PC-3 (cell line): ENCODE measurements at regions not wholly inside any gene's neighbourhood (a gene's known extent, or its start where the extent isn't known, plus 50 kb on each side); places are given as distances from the start of the nearest gene placed in this dataset.

Experiments
- ATAC-seq: fragments of 200-7000 bp; cut with Tn5 transposase; 2 replicates; pipeline ENCODE4 v1.9.1; 2020; ENCODE audit warnings: mild to moderate bottlenecking, moderate library complexity
- BruUV-seq: library from RNA; stranded (reverse); fragments of 400-500 nt; replicated peaks from 2 replicates; lab custom pipeline; 2021; lab: Mats Ljungman, UMichigan
- CTCF ChIA-PET: fragments of 300-600 bp; sonication (Branson Sonifier 250); formaldehyde crosslinking; loops from one replicate; lab custom pipeline; 2022; ENCODE audit warnings: antibody characterized with exemption; lab: Charles Lee
- POLR2A ChIA-PET: fragments of 300-600 bp; sonication (Branson Sonifier 250); formaldehyde crosslinking; loops from one replicate; lab custom pipeline; 2022; ENCODE audit warnings: antibody characterized with exemption; ENCODE audit not compliant: unreplicated experiment; lab: Charles Lee
- DNase-seq: peaks from one replicate; pipeline ENCODE4 v3.0.0-alpha.2; 2015
- H2AFZ ChIP-seq: fragments of 300-600 bp; sonication (generic); 2 replicates; pipeline ENCODE4 v1.6.0; 2016; ENCODE audit warnings: antibody characterized with exemption, low read length
- H3F3A ChIP-seq: fragments of 300-600 bp; sonication (generic); one replicate; pipeline ENCODE4 v1.6.0; 2017; ENCODE audit warnings: antibody characterized with exemption, low read length, control low read depth, mild to moderate bottlenecking; ENCODE audit not compliant: unreplicated experiment
- H3K27ac ChIP-seq: fragments of 300-600 bp; sonication (generic); 2 replicates; pipeline ENCODE4 v1.5.1; 2016; ENCODE audit warnings: mild to moderate bottlenecking, low read length
- H3K27me3 ChIP-seq: fragments of 300-600 bp; sonication (generic); 2 replicates; pipeline ENCODE4 v1.6.1; 2016; ENCODE audit warnings: low read length, mixed read lengths
- H3K36me3 ChIP-seq: fragments of 300-600 bp; sonication (generic); 2 replicates; pipeline ENCODE4 v1.6.1; 2016; ENCODE audit warnings: low read depth, mixed run types, low read length, mixed read lengths
- H3K4me1 ChIP-seq: fragments of 300-600 bp; sonication (generic); 2 replicates; pipeline ENCODE4 v1.5.1; 2016; ENCODE audit warnings: low read length; ENCODE audit not compliant: insufficient read depth
- H3K4me2 ChIP-seq: fragments of 300-600 bp; sonication (generic); 2 replicates; pipeline ENCODE4 v1.6.0; 2016; ENCODE audit warnings: low read length
- H3K4me3 ChIP-seq: fragments of 300-600 bp; sonication (generic); 2 replicates; pipeline ENCODE4 v1.5.1; 2016; ENCODE audit warnings: mild to moderate bottlenecking, low read length, mixed read lengths
- H3K79me2 ChIP-seq: fragments of 300-600 bp; sonication (generic); 2 replicates; pipeline ENCODE4 v1.6.1; 2017; ENCODE audit warnings: low read length, mixed read lengths
- H3K9ac ChIP-seq: fragments of 300-600 bp; sonication (generic); 2 replicates; pipeline ENCODE4 v1.6.0; 2016; ENCODE audit warnings: mild to moderate bottlenecking, low read length
- H3K9me2 ChIP-seq: fragments of 300-600 bp; sonication (generic); replicated peaks from 2 replicates; pipeline ENCODE4 v1.6.1; 2016; ENCODE audit warnings: mixed run types, low read length, mixed read lengths
- H3K9me3 ChIP-seq: fragments of 300-600 bp; sonication (generic); 2 replicates; pipeline ENCODE4 v1.6.1; 2016; ENCODE audit warnings: low read length, mixed read lengths
- H4K20me1 ChIP-seq: fragments of 300-600 bp; sonication (generic); 2 replicates; pipeline ENCODE4 v1.6.1; 2016; ENCODE audit warnings: low read length, mixed read lengths
- EZH2 ChIP-seq: fragments of 300-600 bp; sonication (generic); IDR thresholded peaks from one replicate; pipeline ENCODE4 v1.6.1; 2017; ENCODE audit warnings: antibody characterized with exemption, mild to moderate bottlenecking, low read length; ENCODE audit not compliant: unreplicated experiment
- EZH2phosphoT487 ChIP-seq: fragments of 300-600 bp; sonication (generic); IDR thresholded peaks from 2 replicates; pipeline ENCODE4 v1.6.1; 2018; ENCODE audit warnings: mild to moderate bottlenecking, antibody characterized with exemption, low read length, borderline replicate concordance
- intact Hi-C: fragments of 100-400 bp; cut with micrococcal nuclease; formaldehyde crosslinking; loops from 2 replicates; pipeline ENCODE4 v1.9.0; 2023
- TF ChIP-seq, protein P1 (sequence below): fragments of 300-600 bp; sonication (generic); conservative IDR thresholded peaks from 2 replicates; pipeline ENCODE4 v1.5.1; 2017; ENCODE audit warnings: antibody characterized with exemption, low read depth, mild to moderate bottlenecking, low read length

DNA sequence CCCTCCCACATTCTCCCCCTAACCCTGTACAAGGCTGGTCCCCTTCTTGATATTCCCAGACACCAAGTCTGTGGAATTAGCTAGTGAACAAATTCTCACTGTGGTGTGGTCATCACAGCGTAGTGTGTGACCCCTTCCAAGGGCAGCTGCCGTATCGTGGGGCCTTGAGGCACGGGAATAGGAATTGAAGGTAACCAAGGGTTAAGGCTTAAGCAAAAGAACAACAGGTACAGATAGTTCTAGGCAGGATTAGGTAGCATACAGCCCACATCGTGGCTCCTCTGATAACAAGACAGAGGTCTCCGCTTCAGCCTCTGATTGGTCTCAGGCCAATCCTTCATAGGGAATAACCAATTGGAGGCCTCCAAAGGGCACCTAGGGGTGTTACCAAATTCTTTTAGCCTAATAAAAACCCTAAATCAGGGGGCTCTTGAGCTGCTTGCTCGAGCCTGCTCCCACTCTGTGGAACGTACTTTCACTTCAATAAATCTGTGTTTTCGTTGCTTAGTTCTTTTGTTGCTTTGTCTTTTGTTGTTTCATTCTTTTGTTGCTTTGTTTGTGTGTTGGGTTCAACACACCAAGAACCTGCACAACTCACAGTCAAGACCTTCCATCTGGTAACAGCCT lies 64.7 kb downstream of the GPR6 start:
- ChIA-PET POLR2A (no interaction called here), CTCF (no interaction called here)
- TF ChIP-seq EZH2phosphoT487: no peak
- TF ChIP-seq, protein P1, sequence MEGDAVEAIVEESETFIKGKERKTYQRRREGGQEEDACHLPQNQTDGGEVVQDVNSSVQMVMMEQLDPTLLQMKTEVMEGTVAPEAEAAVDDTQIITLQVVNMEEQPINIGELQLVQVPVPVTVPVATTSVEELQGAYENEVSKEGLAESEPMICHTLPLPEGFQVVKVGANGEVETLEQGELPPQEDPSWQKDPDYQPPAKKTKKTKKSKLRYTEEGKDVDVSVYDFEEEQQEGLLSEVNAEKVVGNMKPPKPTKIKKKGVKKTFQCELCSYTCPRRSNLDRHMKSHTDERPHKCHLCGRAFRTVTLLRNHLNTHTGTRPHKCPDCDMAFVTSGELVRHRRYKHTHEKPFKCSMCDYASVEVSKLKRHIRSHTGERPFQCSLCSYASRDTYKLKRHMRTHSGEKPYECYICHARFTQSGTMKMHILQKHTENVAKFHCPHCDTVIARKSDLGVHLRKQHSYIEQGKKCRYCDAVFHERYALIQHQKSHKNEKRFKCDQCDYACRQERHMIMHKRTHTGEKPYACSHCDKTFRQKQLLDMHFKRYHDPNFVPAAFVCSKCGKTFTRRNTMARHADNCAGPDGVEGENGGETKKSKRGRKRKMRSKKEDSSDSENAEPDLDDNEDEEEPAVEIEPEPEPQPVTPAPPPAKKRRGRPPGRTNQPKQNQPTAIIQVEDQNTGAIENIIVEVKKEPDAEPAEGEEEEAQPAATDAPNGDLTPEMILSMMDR: no peak
- TF ChIP-seq EZH2: no peak
- H3K27ac ChIP-seq: no peak overlapping the region
- no peak overlapping the region for H2AFZ ChIP-seq
- no peaks in the 10 kb centered on the region; the same call in 1 of the 2 replicates for H3K36me3 ChIP-seq
- no peaks in the 10 kb centered on the region for H4K20me1 ChIP-seq
- H3K27me3 ChIP-seq: no peaks in the 10 kb centered on the region
- peaks cover 5% of the 10 kb centered on the region for H3K4me1 ChIP-seq
- no peaks in the 10 kb centered on the region for H3K9me3 ChIP-seq
- no peak overlapping the region for H3K4me3 ChIP-seq
- ATAC-seq (no peak), DNase-seq (no peak)
- H3K9ac ChIP-seq: no peak overlapping the region
- no peak overlapping the region for H3K4me2 ChIP-seq
- intact Hi-C loops: loop anchor here (5.0 kb wide), 1 partner anchor 350 kb away; no protein-coding TSS in a partner anchor
- H3F3A ChIP-seq: no peaks in the 10 kb centered on the region
- no TSS peak for BruUV-seq
- no peaks in the 10 kb centered on the region for H3K79me2 ChIP-seq
- H3K9me2 ChIP-seq: no peaks in the 10 kb centered on the region

DNA sequence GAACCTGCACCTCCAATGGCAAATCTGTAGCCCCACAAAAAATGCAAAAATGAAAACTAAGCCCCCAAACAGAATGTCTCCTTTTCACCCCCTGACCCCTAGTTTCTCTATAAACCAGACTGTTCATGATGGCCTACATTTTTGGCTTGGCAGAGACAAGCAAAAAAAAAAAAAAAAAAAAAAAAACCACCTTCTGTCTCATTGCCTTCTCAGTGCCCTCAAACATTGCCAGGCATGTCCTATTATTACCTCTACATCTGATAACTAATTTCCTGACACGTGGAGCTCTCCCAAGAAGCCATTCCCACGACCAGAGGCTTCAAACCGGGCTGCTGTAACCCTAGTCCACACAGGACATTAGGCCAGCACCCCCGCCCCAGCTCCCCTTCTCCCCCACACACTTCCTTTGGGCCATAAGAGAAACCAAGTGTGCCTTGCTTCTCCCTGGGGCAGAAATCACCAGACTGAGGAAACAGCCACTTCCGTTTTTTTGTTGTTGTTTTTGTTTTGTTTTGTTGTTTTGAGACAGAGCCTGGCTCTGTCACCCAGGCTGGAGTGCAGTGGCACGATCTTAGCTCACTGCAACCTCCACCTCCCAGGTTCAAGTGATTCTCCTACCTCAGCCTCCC lies 65.4 kb downstream of the GPR6 start:
- no peaks in the 10 kb centered on the region for H3K9me3 ChIP-seq
- H3K36me3 ChIP-seq: no peaks in the 10 kb centered on the region; the same call in 1 of the 2 replicates
- TF ChIP-seq, protein P1: no peak
- TF ChIP-seq EZH2phosphoT487 (no peak), EZH2 (no peak)
- H3K27me3 ChIP-seq: no peaks in the 10 kb centered on the region
- no peaks in the 10 kb centered on the region for H3K79me2 ChIP-seq
- H4K20me1 ChIP-seq: no peaks in the 10 kb centered on the region
- H3K9me2 ChIP-seq: no peaks in the 10 kb centered on the region
- POLR2A ChIA-PET: no interaction called here
- H3K4me1 ChIP-seq: peaks cover 5% of the 10 kb centered on the region
- intact Hi-C loops: loop anchor here (5.0 kb wide), 1 partner anchor 349 kb away; no protein-coding TSS in a partner anchor
- ATAC-seq (no peak), DNase-seq (no peak)
- H3K4me3 ChIP-seq: no peak overlapping the region
- H2AFZ ChIP-seq: no peak overlapping the region
- no peaks in the 10 kb centered on the region for H3F3A ChIP-seq
- no peak overlapping the region for H3K9ac ChIP-seq
- CTCF ChIA-PET: no interaction called here
- H3K4me2 ChIP-seq: no peak overlapping the region
- no peak overlapping the region for H3K27ac ChIP-seq
- no TSS peak for BruUV-seq

DNA sequence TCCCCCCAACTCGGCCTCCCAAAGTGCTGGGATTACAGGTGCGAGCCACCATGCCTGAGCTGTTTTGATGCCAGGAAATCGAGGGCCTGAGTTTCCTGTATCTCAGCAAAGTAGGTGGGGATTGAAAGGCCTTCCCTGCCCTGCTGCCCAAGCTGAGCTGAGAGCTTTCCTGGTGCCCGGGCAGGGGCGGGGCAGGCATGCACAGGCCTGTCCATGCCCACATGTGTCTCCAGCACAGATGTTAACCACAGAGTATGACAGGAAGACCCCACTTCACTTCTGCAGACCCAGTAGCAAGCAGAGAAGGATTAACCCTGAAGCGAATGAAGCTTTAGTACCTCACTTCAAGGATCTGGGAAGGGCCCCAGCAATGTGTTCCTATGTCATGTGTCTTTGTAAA lies 66.0 kb downstream of the GPR6 start:
- Histone ChIP-seq H3K4me1 (peaks cover 5% of the 10 kb centered on the region), H3K79me2 (no peaks in the 10 kb centered on the region), H3K4me3 (no peak overlapping the region), H3K9ac (no peak overlapping the region), H3K4me2 (no peak overlapping the region), H3K27me3 (no peaks in the 10 kb centered on the region), H3F3A (no peaks in the 10 kb centered on the region), H4K20me1 (no peaks in the 10 kb centered on the region), H3K9me2 (no peaks in the 10 kb centered on the region), H2AFZ (no peak overlapping the region), H3K27ac (no peak overlapping the region), H3K36me3 (no peaks in the 10 kb centered on the region; the same call in 1 of the 2 replicates), H3K9me3 (no peaks in the 10 kb centered on the region)
- BruUV-seq: no TSS peak
- CTCF ChIA-PET: no interaction called here
- DNase-seq: no peak
- TF ChIP-seq EZH2phosphoT487 (no peak), EZH2 (no peak)
- TF ChIP-seq, protein P1: no peak
- intact Hi-C loops: loop anchor here (5.0 kb wide), 1 partner anchor 348 kb away; no protein-coding TSS in a partner anchor
- ATAC-seq: no peak
- POLR2A ChIA-PET: no interaction called here
